Loucy (cell line): ENCODE measurements at regions not wholly inside any gene's neighbourhood (a gene's known extent, or its start where the extent isn't known, plus 50 kb on each side); places are given as distances from the start of the nearest gene placed in this dataset.

Experiments used
- CTCF ChIP-seq: fragments of 200-600 bp; sonication (generic); conservative IDR thresholded peaks from 2 replicates; pipeline ENCODE4 v1.5.1; 2014; ENCODE audit warnings: mild to moderate bottlenecking, antibody characterized with exemption, low read length
- EZH2phosphoT487 ChIP-seq: fragments of 200-600 bp; IDR thresholded peaks from 2 replicates; pipeline ENCODE4 v1.6.1; 2018; ENCODE audit warnings: antibody characterized with exemption, mild to moderate bottlenecking, moderate library complexity, borderline replicate concordance

DNA sequence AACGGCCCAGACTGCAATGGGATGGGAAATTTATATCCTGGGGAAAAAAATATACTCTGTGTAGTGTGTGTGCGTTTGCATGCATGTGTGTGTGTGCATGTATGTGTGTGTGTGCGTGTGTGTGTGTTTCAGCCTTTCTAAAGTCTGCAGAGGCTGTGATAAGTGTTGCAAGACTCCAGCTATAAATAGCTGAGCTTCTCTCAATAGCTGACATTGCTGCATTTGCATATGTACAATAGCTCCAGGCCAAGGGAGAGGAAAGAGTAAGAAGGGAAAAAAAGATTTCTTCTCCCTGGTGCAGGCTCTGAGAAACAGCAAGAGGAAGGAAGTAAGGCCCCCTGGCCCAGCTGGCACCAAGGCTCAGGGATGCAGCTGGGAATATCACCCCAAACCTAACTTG, 483.0 kb downstream of the MN1 start:
- TF ChIP-seq CTCF = no peak
- TF ChIP-seq EZH2phosphoT487 = no peak
